ENCODE measurements at regions not wholly inside any gene's neighbourhood (a gene's known extent, or its start where the extent isn't known, plus 50 kb on each side); places are given as distances from the start of the nearest gene placed in this dataset.

- FAIRE-seq, result no peak
Observed at GRCh38 chr9:116102596-116102995, 51.0 kb upstream of the PAPPA start.
